Activated T-cell treated with anti-CD3 and anti-CD28 coated beads, Interleukin-2, amount 50 U/mL, for 72 hours (primary cell): ENCODE measurements at regions not wholly inside any gene's neighbourhood (a gene's known extent, or its start where the extent isn't known, plus 50 kb on each side); places are given as distances from the start of the nearest gene placed in this dataset.
"Not testable (repeated sequence)": the region's sequence is repeated elsewhere in the genome, so short reads cannot be mapped to it uniquely, and the experiment has no call there.

Experiments
- ATAC-seq, 2 donors: fragments of 150-1000 bp; cut with Tn5 transposase; replicated peaks in 1 of 2; 2 replicates each; pipeline ENCODE4 v1.10.0; 2021; ENCODE audit warnings: moderate library complexity in 2 of 2, mild to moderate bottlenecking in 1 of 2
- DNase-seq, 2 donors: peaks; one replicate each; pipeline ENCODE4 v3.0.0; 2021 to 2022; ENCODE audit warnings: mixed read lengths in 1 of 2
- H3K27ac Mint-ChIP-seq: one replicate; pipeline ENCODE4 v1.8.0; 2022; ENCODE audit warnings: mild to moderate bottlenecking, moderate library complexity, mixed read lengths
- H3K27me3 Mint-ChIP-seq: one replicate; pipeline ENCODE4 v1.8.0; 2022; ENCODE audit warnings: low read depth, mixed read lengths
- H3K36me3 Mint-ChIP-seq, 2 donors: one replicate each; pipeline ENCODE4 v1.8.0; 2022; ENCODE audit warnings: mixed read lengths in 2 of 2, mild to moderate bottlenecking in 1 of 2; ENCODE audit not compliant: insufficient read depth in 2 of 2
- H3K4me1 Mint-ChIP-seq: one replicate; pipeline ENCODE4 v1.8.0; 2022; ENCODE audit warnings: low read depth, mixed read lengths
- H3K4me3 Mint-ChIP-seq, 2 donors: one replicate each; pipeline ENCODE4 v1.8.0; 2022; ENCODE audit warnings: mild to moderate bottlenecking in 2 of 2, mixed read lengths in 2 of 2, moderate library complexity in 2 of 2
- H3K9me3 Mint-ChIP-seq, 2 donors: one replicate each; pipeline ENCODE4 v1.8.0; 2022; ENCODE audit warnings: mixed read lengths in 2 of 2

GRCh38 chr5:107724642-107725041 is 53.9 kb upstream of the EFNA5 start:
- DNase-seq, result no peak
- Mint-ChIP-seq H3K4me3 (no peak overlapping the region), H3K9me3 (peaks cover 19 to 22% of the 10 kb centered on the region in 2 donors), H3K4me1 (no peaks in the 10 kb centered on the region), H3K36me3 (peaks cover 9% of the 10 kb centered on the region in 2 donors), H3K27ac (no peak overlapping the region), H3K27me3 (peaks cover 5% of the 10 kb centered on the region)
- ATAC-seq, result no peak

- DNase-seq, H3K27ac Mint-ChIP-seq, ATAC-seq, H3K27me3 Mint-ChIP-seq, H3K4me1 Mint-ChIP-seq, H3K4me3 Mint-ChIP-seq: not testable (repeated sequence)
- peaks cover 22 to 26% of the 10 kb centered on the region in 2 donors for H3K9me3 Mint-ChIP-seq
- peaks cover 9 to 12% of the 10 kb centered on the region in 2 donors for H3K36me3 Mint-ChIP-seq
These were observed 50.5 kb upstream of the EFNA5 start for GRCh38 chr5:107721241-107721640.
